ENCODE measurements at regions not wholly inside any gene's neighbourhood (a gene's known extent, or its start where the extent isn't known, plus 50 kb on each side); places are given as distances from the start of the nearest gene placed in this dataset.
"Not testable (repeated sequence)": the region's sequence is repeated elsewhere in the genome, so short reads cannot be mapped to it uniquely, and the experiment has no call there.

DNA sequence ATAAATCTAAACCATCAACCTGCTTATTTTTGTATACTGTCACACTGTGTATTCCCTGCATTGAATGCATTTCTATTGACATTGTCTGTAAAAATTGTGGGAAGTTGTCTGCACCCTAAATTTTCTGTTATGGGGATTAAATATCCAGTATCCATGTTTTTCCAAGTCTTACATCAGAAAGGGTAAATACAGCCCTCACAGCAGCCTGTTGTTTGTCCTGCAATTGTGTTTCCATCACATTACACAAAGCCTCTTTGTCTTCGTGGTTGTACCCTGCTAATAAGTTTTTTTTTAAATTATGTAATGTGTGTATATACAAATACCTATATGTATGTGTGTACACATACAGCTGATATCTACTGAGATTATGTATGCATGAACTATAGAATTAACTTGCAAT is 109.2 kb upstream of the PTPN20 start:
- DNase-seq (ENCODE audit: low read depth): not testable (repeated sequence)

DNA sequence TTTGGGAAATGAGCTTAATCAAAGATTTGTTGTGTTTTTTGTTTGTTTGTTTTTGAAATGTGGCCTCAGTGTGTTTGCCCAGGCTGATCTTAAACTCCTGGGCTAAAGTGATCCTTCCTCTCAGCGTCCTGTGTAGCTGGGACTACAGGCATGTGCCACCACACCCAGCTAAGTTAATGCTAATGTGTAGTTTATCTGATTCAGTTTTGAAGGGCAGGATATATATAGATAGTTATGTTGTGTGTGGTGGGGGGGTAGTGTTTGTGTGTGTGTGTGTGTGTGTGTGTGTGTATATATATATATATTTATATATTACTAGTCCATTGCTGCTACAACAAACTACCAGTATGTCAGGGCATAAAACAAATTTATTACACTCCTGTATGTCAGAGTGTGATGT is 108.1 kb upstream of the PTPN20 start:
- not testable (repeated sequence) for DNase-seq (ENCODE audit: low read depth)

DNA sequence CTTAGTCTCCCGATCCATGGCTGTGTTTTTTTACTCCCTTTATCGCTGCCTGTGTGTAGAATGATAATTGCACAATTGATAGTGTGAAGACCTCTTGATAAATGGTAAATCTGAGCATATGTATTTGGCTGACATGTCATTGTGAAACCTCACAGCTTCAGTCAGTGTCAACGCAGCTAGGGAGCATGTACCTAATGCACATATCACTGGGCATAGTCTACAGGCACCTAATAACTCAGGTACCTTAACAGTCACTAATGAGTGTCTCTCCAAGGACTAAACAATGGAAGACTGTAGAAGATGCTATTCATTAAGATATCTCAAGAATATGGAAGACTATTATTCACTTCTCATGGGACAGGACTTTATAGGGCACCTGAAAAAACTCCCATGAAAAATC is 101.0 kb upstream of the PTPN20 start:
- not testable (repeated sequence) for DNase-seq (ENCODE audit: low read depth)

DNA sequence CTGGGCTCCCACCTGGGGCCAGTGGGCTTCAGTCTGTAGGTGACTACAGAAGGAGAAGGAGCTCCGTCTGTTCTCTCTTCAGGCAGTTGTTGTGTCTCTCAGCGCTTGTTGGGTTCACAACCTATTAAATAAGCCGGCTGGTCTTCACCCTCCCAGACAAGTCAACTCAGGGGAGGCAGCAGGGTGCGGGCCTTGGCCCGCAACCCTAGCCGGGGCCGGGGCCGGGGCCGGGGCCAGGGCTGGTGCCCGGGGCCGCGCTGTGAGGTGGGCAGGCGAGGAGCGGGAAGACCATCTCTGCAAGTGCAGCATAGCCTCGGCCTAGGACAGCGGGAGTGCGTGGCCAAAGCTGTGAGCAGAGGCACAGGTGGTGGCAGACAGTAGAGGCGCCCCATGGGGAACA is 95.1 kb upstream of the PTPN20 start:
- DNase-seq (ENCODE audit: low read depth): not testable (repeated sequence)

DNA sequence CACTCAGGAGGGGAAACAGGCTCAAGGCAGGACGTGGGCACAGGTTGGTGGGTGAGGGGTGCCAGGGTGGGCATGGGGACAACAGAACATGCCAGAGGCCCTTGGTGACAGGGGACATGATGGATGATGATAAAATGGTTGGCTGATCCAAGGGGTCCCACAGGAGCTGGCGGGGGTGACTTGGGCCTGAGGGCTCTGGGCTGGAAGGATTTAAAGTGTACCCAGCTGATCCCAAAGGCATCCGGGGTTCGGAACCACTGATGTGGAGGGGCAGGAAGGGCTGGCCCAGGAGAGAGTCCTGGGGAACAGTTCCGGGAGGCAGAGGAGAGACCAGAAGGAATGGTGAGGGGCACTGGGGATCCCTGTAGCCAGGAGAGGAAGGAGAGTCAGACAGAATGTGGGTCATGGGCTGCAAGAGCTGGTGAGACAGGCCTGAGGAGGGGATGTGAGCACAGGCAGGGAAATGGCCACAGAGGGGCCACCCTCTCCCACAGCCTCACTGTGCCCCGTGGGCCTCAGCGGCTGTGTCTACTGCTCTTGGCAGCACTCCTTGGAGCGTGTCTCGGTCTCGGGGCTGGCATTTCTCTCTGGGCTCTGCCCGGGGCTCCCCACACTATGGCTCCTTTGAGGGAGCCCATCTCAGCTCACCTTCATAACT is 70.7 kb upstream of the PTPN20 start:
- DNase-seq (ENCODE audit: low read depth): not testable (repeated sequence)

DNA sequence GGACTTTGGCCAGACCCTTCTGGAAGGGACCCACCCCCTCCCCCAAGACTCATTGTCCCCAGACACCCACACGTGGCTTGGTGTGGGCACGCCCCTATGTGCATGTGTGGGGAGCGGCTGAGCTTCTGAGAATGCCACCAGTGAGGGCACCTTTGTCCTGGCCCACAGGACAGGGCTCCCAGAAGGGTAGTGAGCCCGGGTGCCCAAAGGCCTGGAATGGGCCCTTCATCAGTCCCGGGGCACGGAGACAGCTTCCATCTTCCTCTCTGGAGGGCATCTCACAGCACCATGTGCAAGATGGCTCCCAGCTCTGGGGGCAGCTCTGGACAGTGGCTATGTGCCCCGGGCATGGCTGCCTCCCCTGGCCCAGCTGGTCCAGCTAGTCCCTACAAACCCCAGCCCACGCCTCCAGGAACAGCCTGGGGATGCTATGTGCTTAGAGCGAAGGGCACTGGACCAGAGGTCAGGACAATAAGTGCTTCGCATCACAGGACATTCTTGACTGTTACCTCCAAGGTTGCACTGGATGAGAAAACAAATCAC is 70.1 kb upstream of the PTPN20 start:
- DNase-seq (ENCODE audit: low read depth): not testable (repeated sequence)

DNA sequence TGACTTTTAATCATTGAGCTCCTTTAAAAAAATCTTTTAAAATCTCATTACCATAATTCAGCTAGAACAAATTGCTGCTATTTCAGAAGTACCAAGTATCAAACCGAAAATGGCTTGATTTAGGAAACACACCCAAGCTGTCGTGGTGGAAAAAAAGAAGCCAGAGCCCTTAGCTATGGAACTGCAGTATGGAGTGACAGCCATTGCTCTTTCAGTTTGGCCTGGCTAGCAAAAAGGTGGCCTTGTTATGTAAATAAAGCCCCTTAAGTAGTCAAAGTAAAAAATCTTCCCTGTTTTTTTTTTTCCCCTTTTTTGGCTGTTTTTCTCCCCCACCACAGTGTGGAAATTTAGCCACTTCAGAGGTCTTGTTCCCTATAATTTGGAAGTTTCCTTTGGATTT is 66.0 kb upstream of the PTPN20 start:
- not testable (repeated sequence) for DNase-seq (ENCODE audit: low read depth)

DNA sequence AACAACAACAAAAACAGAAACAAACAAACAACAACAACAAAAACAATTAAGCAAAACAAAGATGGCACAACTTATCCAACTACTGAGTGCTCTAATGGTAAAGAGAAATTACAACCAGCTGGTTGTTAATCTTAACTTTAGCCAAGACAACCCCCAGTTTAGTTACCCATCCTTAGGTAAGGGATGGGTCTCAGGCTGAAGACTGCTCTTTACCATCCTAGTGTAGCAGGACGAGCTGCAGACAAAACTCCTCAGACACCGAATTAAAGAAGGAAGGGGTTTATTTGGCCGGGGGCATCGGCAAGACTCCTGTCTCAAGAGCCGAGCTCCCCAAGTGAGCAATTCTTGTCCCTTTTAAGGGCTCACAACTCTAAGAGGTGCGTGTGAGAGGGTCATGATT is 65.6 kb upstream of the PTPN20 start:
- DNase-seq (ENCODE audit: low read depth): not testable (repeated sequence)

DNA sequence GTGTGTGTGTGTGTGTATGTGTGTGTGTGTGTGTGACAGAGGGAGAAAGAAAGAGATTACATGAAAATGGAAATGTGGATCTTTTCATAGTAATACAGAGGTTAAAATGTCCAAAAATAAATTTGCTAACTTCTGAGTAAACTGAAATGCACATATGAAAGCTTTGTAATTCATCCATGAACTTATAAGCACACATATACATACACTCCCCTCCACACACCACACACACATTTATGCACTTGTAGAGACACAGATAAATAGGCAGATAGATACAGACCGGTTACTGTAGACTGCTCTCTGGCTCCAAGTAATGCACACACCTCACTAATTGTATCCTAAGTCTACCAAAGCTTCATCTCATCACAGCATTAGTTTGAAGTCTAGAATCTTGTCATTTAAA is 50.5 kb upstream of the PTPN20 start:
- DNase-seq (ENCODE audit: low read depth): not testable (repeated sequence)

Measured in CMK (cell line).